GM13976 (cell line): ENCODE measurements at regions not wholly inside any gene's neighbourhood (a gene's known extent, or its start where the extent isn't known, plus 50 kb on each side); places are given as distances from the start of the nearest gene placed in this dataset.

Experiments
- DNase-seq: peaks from one replicate; pipeline ENCODE4 v3.0.0; 2012; ENCODE audit warnings: low spot score
- CTCF ChIP-seq: IDR thresholded peaks from 2 replicates; pipeline ENCODE4 v1.5.1; 2012; ENCODE audit warnings: borderline replicate concordance, mild to moderate bottlenecking; ENCODE audit not compliant: insufficient read depth; ENCODE audit errors: extremely low read depth, missing control alignments, control extremely low read depth
- in situ Hi-C: fragments of 300-500 bp; cut with MboI; formaldehyde crosslinking; loops from one replicate; pipeline ENCODE4 v1.12.0; 2022; ENCODE audit warnings: low sequenced_read_pairs, mixed read lengths, inconsistent platforms; ENCODE audit not compliant: unreplicated experiment

GRCh38 chr22:49600891-49601431 is 226.7 kb downstream of the BRD1 start:
- DNase-seq: no peak
- in situ Hi-C loops: no loop called here
- no peak for TF ChIP-seq CTCF

GRCh38 chr22:49600468-49600867 is 227.2 kb downstream of the BRD1 start:
- in situ Hi-C loops: no loop called here
- DNase-seq: no peak
- no peak for TF ChIP-seq CTCF

- no peak for TF ChIP-seq CTCF
- no peak for DNase-seq
- in situ Hi-C loops: no loop called here
These were observed 227.8 kb downstream of the BRD1 start for GRCh38 chr22:49599691-49600455.

GRCh38 chr22:49599039-49599438 is 228.6 kb downstream of the BRD1 start:
- no peak for TF ChIP-seq CTCF
- DNase-seq: no peak
- in situ Hi-C loops: no loop called here

GRCh38 chr22:49598338-49598737 is 229.3 kb downstream of the BRD1 start:
- in situ Hi-C loops: no loop called here
- TF ChIP-seq CTCF: no peak
- no peak for DNase-seq

GRCh38 chr22:49597428-49598039 is 230.1 kb downstream of the BRD1 start:
- in situ Hi-C loops: no loop called here
- no peak for DNase-seq

More at GRCh38 chr22:49597428-49598039, 230.1 kb downstream of the BRD1 start:
- no peak for TF ChIP-seq CTCF
